OCI-LY1 (cell line): ENCODE measurements at regions not wholly inside any gene's neighbourhood (a gene's known extent, or its start where the extent isn't known, plus 50 kb on each side); places are given as distances from the start of the nearest gene placed in this dataset.

Experiments used
- H2AFZ ChIP-seq: fragments of 200-600 bp; sonication (generic), shearing (Covaris generic); 2 replicates; pipeline ENCODE4 v1.6.0; 2014; ENCODE audit warnings: antibody characterized with exemption, mild to moderate bottlenecking, low read length
- H3F3A ChIP-seq: fragments of 200-600 bp; sonication (generic), shearing (Covaris generic); 2 replicates; pipeline ENCODE4 v1.6.0; 2014; ENCODE audit warnings: mild to moderate bottlenecking, antibody characterized with exemption, low read length, moderate library complexity; ENCODE audit not compliant: insufficient read depth
- H3K27ac ChIP-seq: fragments of 200-600 bp; sonication (generic); 2 replicates; pipeline ENCODE4 v1.5.1; 2014; ENCODE audit warnings: low read length, mixed run types, mild to moderate bottlenecking, low read depth; ENCODE audit not compliant: poor library complexity, severe bottlenecking
- H3K27me3 ChIP-seq: fragments of 200-600 bp; sonication (generic); 2 replicates; pipeline ENCODE4 v1.6.0; 2014; ENCODE audit warnings: antibody characterized with exemption, mild to moderate bottlenecking, low read length, moderate library complexity; ENCODE audit not compliant: insufficient read depth
- H3K36me3 ChIP-seq: fragments of 200-600 bp; sonication (generic); 2 replicates; pipeline ENCODE4 v1.6.1; 2014; ENCODE audit warnings: mild to moderate bottlenecking, antibody characterized with exemption, low read length, moderate library complexity, mixed read lengths; ENCODE audit not compliant: insufficient read depth
- H3K4me1 ChIP-seq: fragments of 200-600 bp; sonication (generic); 2 replicates; pipeline ENCODE4 v1.5.1; 2014; ENCODE audit warnings: mild to moderate bottlenecking, low read length, moderate library complexity; ENCODE audit not compliant: insufficient read depth, severe bottlenecking
- H3K4me2 ChIP-seq: fragments of 200-600 bp; sonication (generic), shearing (Covaris generic); 2 replicates; pipeline ENCODE4 v1.6.1; 2014; ENCODE audit warnings: low read length
- H3K4me3 ChIP-seq: fragments of 200-600 bp; sonication (generic); 2 replicates; pipeline ENCODE4 v1.5.1; 2014; ENCODE audit warnings: low read length, low read depth, mild to moderate bottlenecking, mixed read lengths; ENCODE audit not compliant: poor library complexity, severe bottlenecking
- H3K79me2 ChIP-seq: fragments of 200-600 bp; shearing (Covaris generic); 2 replicates; pipeline ENCODE4 v1.6.1; 2016; ENCODE audit warnings: mixed run types, low read length, mixed read lengths; ENCODE audit not compliant: insufficient read depth
- H3K9ac ChIP-seq: fragments of 200-600 bp; sonication (generic), shearing (Covaris generic); 2 replicates; pipeline ENCODE4 v1.6.1; 2014; ENCODE audit warnings: mild to moderate bottlenecking, low read length, mixed read lengths
- H3K9me2 ChIP-seq: fragments of 200-600 bp; sonication (generic), shearing (Covaris generic); 2 replicates; pipeline ENCODE4 v1.6.1; 2014; ENCODE audit warnings: low read depth, mild to moderate bottlenecking, low read length, mixed read lengths
- H3K9me3 ChIP-seq: fragments of 200-600 bp; shearing (Covaris generic); 2 replicates; pipeline ENCODE4 v1.6.1; 2014; ENCODE audit warnings: low read length, mixed read lengths
- H4K20me1 ChIP-seq: fragments of 200-600 bp; sonication (generic), shearing (Covaris generic); 2 replicates; pipeline ENCODE4 v1.6.0; 2016; ENCODE audit warnings: mild to moderate bottlenecking, low read length; ENCODE audit not compliant: insufficient read depth
- EZH2 ChIP-seq: fragments of 200-600 bp; sonication (generic), shearing (Covaris generic); IDR thresholded peaks from 2 replicates; pipeline ENCODE4 v1.8.0; 2017; ENCODE audit warnings: borderline replicate concordance, mixed run types, mild to moderate bottlenecking, antibody characterized with exemption, low read length, moderate library complexity, mixed read lengths
- TF ChIP-seq, protein P1 (sequence below): fragments of 200-600 bp; sonication (generic), shearing (Covaris generic); IDR thresholded peaks from 2 replicates; pipeline ENCODE4 v1.5.1; 2017; ENCODE audit warnings: mild to moderate bottlenecking, antibody characterized with exemption, low read length, moderate library complexity, mixed read lengths

DNA sequence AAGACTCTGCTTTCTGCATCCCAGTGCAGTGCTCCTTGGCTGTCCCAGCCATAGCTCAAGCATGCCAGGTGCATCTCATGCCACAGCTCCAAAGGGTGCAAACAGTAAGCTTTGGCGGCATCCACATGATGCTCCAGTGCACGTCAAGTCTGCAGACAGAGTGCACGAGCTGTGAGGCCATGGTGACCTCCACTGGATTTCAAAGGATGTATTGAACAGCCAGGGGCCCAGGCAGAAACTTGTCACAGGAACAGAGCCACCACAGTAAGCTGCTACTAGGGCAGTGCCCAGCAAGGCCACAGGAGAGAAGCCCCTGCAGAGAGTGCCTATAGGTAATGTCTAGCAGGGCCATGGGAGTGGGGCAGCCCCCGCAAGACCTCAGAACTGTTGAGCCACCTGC, 206.8 kb upstream of the DDI1 start:
- Histone ChIP-seq H3K9me3 (peaks cover 2% of the 10 kb centered on the region; the same call in 1 of the 2 replicates), H2AFZ (no peak overlapping the region), H3K4me3 (no peak overlapping the region), H3K9ac (no peak overlapping the region), H3F3A (no peaks in the 10 kb centered on the region), H3K4me1 (no peaks in the 10 kb centered on the region), H3K27ac (no peak overlapping the region), H4K20me1 (no peaks in the 10 kb centered on the region), H3K36me3 (no peaks in the 10 kb centered on the region), H3K27me3 (no peaks in the 10 kb centered on the region), H3K4me2 (no peak overlapping the region), H3K79me2 (no peaks in the 10 kb centered on the region), H3K9me2 (no peaks in the 10 kb centered on the region)
- no peak for TF ChIP-seq EZH2
- TF ChIP-seq, protein P1, sequence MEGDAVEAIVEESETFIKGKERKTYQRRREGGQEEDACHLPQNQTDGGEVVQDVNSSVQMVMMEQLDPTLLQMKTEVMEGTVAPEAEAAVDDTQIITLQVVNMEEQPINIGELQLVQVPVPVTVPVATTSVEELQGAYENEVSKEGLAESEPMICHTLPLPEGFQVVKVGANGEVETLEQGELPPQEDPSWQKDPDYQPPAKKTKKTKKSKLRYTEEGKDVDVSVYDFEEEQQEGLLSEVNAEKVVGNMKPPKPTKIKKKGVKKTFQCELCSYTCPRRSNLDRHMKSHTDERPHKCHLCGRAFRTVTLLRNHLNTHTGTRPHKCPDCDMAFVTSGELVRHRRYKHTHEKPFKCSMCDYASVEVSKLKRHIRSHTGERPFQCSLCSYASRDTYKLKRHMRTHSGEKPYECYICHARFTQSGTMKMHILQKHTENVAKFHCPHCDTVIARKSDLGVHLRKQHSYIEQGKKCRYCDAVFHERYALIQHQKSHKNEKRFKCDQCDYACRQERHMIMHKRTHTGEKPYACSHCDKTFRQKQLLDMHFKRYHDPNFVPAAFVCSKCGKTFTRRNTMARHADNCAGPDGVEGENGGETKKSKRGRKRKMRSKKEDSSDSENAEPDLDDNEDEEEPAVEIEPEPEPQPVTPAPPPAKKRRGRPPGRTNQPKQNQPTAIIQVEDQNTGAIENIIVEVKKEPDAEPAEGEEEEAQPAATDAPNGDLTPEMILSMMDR, result no peak

DNA sequence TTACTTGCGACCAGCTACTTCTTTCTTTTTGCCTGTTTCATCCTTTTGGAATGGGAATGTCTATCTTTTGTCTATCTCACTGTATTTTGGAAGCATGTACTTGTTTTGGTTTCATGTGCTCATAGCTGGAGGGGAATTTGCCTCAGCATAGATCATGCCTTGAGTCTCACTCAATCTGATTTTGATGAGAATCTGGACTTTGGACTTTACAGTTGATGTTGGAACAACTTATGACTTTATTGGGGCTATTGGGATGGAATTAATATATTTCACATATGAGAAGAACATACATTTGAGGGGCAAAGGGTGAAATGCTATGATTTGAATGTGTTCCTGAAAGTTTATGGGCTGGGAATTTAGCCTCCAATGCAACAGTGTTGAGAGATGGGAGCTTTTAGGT, 206.2 kb upstream of the DDI1 start:
- H4K20me1 ChIP-seq, result no peaks in the 10 kb centered on the region
- H3K9me3 ChIP-seq, result peaks cover 2% of the 10 kb centered on the region; the same call in 1 of the 2 replicates
- H3K4me2 ChIP-seq, result no peak overlapping the region
- H3F3A ChIP-seq, result no peaks in the 10 kb centered on the region
- no peaks in the 10 kb centered on the region for H3K79me2 ChIP-seq
- no peak overlapping the region for H2AFZ ChIP-seq
- no peaks in the 10 kb centered on the region for H3K36me3 ChIP-seq
- no peak overlapping the region for H3K4me3 ChIP-seq
- H3K9ac ChIP-seq, result no peak overlapping the region
- TF ChIP-seq EZH2, result no peak
- TF ChIP-seq, protein P1, result no peak
- H3K27me3 ChIP-seq, result no peaks in the 10 kb centered on the region
- H3K9me2 ChIP-seq, result no peaks in the 10 kb centered on the region
- H3K4me1 ChIP-seq, result no peaks in the 10 kb centered on the region
- H3K27ac ChIP-seq, result no peak overlapping the region

DNA sequence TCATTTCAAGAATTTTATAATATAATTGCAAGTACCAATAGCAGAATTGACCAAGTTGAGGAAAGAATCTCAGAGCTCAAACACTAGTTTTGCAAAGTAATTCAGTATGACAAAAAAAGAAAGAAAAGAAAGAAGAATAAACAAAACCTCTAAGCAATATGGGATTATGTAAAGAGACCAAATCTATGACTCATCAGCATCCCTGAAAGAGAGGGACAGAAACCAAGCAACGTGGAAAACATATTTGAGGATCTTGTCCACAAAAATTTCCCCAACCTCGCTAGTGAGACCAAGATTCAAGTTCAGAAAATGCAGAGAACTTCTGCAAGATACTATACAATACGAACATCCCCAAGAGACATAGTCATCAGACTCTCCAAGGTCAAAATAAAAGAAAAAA, 203.7 kb upstream of the DDI1 start:
- Histone ChIP-seq H3K9ac (no peak overlapping the region), H3K9me2 (no peaks in the 10 kb centered on the region), H3F3A (no peaks in the 10 kb centered on the region), H3K4me2 (no peak overlapping the region), H3K9me3 (peaks cover 2% of the 10 kb centered on the region; the same call in 1 of the 2 replicates), H3K27ac (no peak overlapping the region), H4K20me1 (no peaks in the 10 kb centered on the region), H3K79me2 (no peaks in the 10 kb centered on the region), H3K4me3 (no peak overlapping the region), H2AFZ (no peak overlapping the region), H3K27me3 (no peaks in the 10 kb centered on the region), H3K4me1 (no peaks in the 10 kb centered on the region), H3K36me3 (no peaks in the 10 kb centered on the region)
- TF ChIP-seq EZH2, result no peak
- TF ChIP-seq, protein P1, result no peak
